K562 (cell line): ENCODE measurements at regions not wholly inside any gene's neighbourhood (a gene's known extent, or its start where the extent isn't known, plus 50 kb on each side); places are given as distances from the start of the nearest gene placed in this dataset.

Experiments used
- ATAC-seq: fragments of 200-7000 bp; cut with Tn5 transposase; 3 replicates; pipeline ENCODE4 v1.9.1; 2020; ENCODE audit warnings: moderate library complexity
- BruUV-seq: library from RNA; stranded (reverse); fragments of 400-500 nt; replicated peaks from 2 replicates; lab custom pipeline; 2021; lab: Mats Ljungman, UMichigan
- CTCF ChIA-PET: fragments of 300-600 bp; formaldehyde crosslinking; extraction: SDS; loops from one replicate; lab custom pipeline; 2021; ENCODE audit warnings: low intra/inter-chr PET ratio; lab: Yijun Ruan, JAX
- POLR2A ChIA-PET: fragments of 300-600, 350-650 bp; sonication (Branson Sonifier 250); formaldehyde crosslinking; extraction: SDS; loops from one replicate; lab custom pipeline; 2021; ENCODE audit warnings: antibody characterized with exemption, inconsistent platforms; lab: Yijun Ruan, JAX
- DNase-seq, 4 experiments: peaks; one replicate each; pipeline versions ENCODE4 v3.0.0 to v3.0.0-alpha.2; 2011 to 2018; ENCODE audit warnings: low spot score in 3 of 4, mixed read lengths in 3 of 4; ENCODE audit errors: extremely low read depth in 1 of 4
- FAIRE-seq: peaks from 2 replicates; lab custom pipeline; 2011; peaks lifted over from hg19 to GRCh38; lab: Jason Lieb, UNC
- H2AFZ ChIP-seq: 2 replicates; pipeline ENCODE4 v1.6.0; 2011; ENCODE audit warnings: low read depth, low read length, control low read depth, inconsistent platforms
- H3K27ac ChIP-seq: fragments of 200-600 bp; 3 replicates; pipeline ENCODE4 v1.8.0; 2011; ENCODE audit warnings: low read depth, mild to moderate bottlenecking, control low read depth, inconsistent platforms, low read length, moderate library complexity, mixed read lengths; ENCODE audit errors: extremely low read depth
- H3K27me3 ChIP-seq, 2 experiments: fragments of 300-600 bp in 1 of 2; 2 replicates in 1 of 2; 3 replicates in 1 of 2; pipeline versions ENCODE4 v1.6.0 to v1.8.0; 2011; ENCODE audit warnings: inconsistent platforms in 2 of 2, low read length in 2 of 2, mild to moderate bottlenecking in 1 of 2, mixed read lengths in 1 of 2, moderate library complexity in 1 of 2; ENCODE audit not compliant: control insufficient read depth in 2 of 2, insufficient read depth in 2 of 2
- H3K36me3 ChIP-seq: fragments of 300-600 bp; 3 replicates; pipeline ENCODE4 v1.8.0; 2011; ENCODE audit warnings: mild to moderate bottlenecking, low read length, inconsistent platforms; ENCODE audit not compliant: control insufficient read depth, insufficient read depth
- H3K4me1 ChIP-seq, 2 experiments: fragments of 200-600 bp in 1 of 2; replicated peaks in 1 of 2; 2 replicates in 1 of 2; 3 replicates in 1 of 2; pipeline versions ENCODE4 v1.5.1 to v1.8.0; 2011; ENCODE audit warnings: inconsistent platforms in 2 of 2, low read length in 2 of 2, mild to moderate bottlenecking in 1 of 2, mixed read lengths in 1 of 2, moderate library complexity in 1 of 2; ENCODE audit not compliant: control insufficient read depth in 2 of 2, insufficient read depth in 2 of 2
- H3K4me2 ChIP-seq: 2 replicates; pipeline ENCODE4 v1.6.1; 2011; ENCODE audit warnings: low read length, control low read depth, inconsistent platforms, mixed read lengths; ENCODE audit not compliant: insufficient read depth
- H3K4me3 ChIP-seq: fragments of 200-600 bp; sonication (generic), shearing (Covaris generic); 2 replicates; pipeline ENCODE4 v1.5.1; 2016; ENCODE audit warnings: control low read depth, inconsistent platforms
- H3K79me2 ChIP-seq: fragments of 200-600 bp; 3 replicates; pipeline ENCODE4 v1.8.0; 2011; ENCODE audit warnings: low read length, inconsistent platforms; ENCODE audit not compliant: control insufficient read depth, insufficient read depth
- H3K9ac ChIP-seq, 2 experiments: 2 replicates each; pipeline versions ENCODE4 v1.6.0 to v1.6.1; 2011; ENCODE audit warnings: low read depth in 2 of 2, low read length in 2 of 2, control low read depth in 1 of 2, inconsistent platforms in 1 of 2, mild to moderate bottlenecking in 1 of 2, mixed read lengths in 1 of 2; ENCODE audit not compliant: insufficient read depth in 1 of 2
- H3K9me1 ChIP-seq: one replicate; pipeline ENCODE4 v1.6.0; 2011; ENCODE audit warnings: inconsistent platforms, mild to moderate bottlenecking, low read length, moderate library complexity; ENCODE audit not compliant: control insufficient read depth, insufficient read depth
- H3K9me3 ChIP-seq: replicated peaks from 2 replicates; pipeline ENCODE4 v1.5.1; 2011; ENCODE audit warnings: low read depth, low read length, inconsistent platforms; ENCODE audit not compliant: control insufficient read depth, insufficient read depth
- H4K20me1 ChIP-seq: replicated peaks from 2 replicates; pipeline ENCODE4 v1.6.1; 2011; ENCODE audit warnings: low read length, inconsistent platforms, mixed read lengths; ENCODE audit not compliant: control insufficient read depth, insufficient read depth
- ARID1B ChIP-seq: fragments of 450-650 bp; IDR thresholded peaks from 2 replicates; pipeline ENCODE4 v1.6.1; 2016; ENCODE audit warnings: antibody characterized with exemption, mild to moderate bottlenecking, inconsistent platforms
- CXXC5 ChIP-seq: fragments of 250-450 bp; sonication (Bioruptor Pico); IDR thresholded peaks from 2 replicates; pipeline ENCODE4 v1.8.0; 2022; ENCODE audit warnings: inconsistent platforms, mild to moderate bottlenecking, moderate library complexity
- HIVEP1 ChIP-seq: fragments of 250-450 bp; sonication (Bioruptor Pico); IDR thresholded peaks from 2 replicates; pipeline ENCODE4 v1.4.0; 2020; ENCODE audit warnings: mild to moderate bottlenecking
- PHF8 ChIP-seq: fragments of 200-600 bp; sonication (generic); IDR thresholded peaks from 2 replicates; pipeline ENCODE4 v1.6.1; 2012; ENCODE audit warnings: mixed run types, mild to moderate bottlenecking, inconsistent platforms, low read length, moderate library complexity, borderline replicate concordance
- RBFOX2 ChIP-seq: fragments of 200-400 bp; formaldehyde crosslinking; IDR thresholded peaks from 2 replicates; pipeline ENCODE4 v1.6.1; 2017; ENCODE audit warnings: low read depth, mild to moderate bottlenecking, low read length, moderate library complexity
- RBM17 ChIP-seq: fragments of 200-400 bp; formaldehyde crosslinking; IDR thresholded peaks from 2 replicates; pipeline ENCODE4 v1.6.1; 2017; ENCODE audit warnings: low read depth, mild to moderate bottlenecking, low read length, borderline replicate concordance
- ZNF586 ChIP-seq: fragments of 450-650 bp; formaldehyde crosslinking; conservative IDR thresholded peaks from 2 replicates; pipeline ENCODE4 v1.4.0; 2020; ENCODE audit warnings: mild to moderate bottlenecking, moderate library complexity
- WGBS: fragments of 100-300 bp; shearing (Covaris generic); methylation state at CpG from one replicate; pipeline ENCODE4 v1.1.6; 2016; ENCODE audit warnings: low coverage, mixed read lengths; ENCODE audit not compliant: insufficient coverage; ENCODE audit errors: missing lambda C conversion rate; 5-methylcytosine and 5-hydroxymethylcytosine counted together
- in situ Hi-C: fragments of 300-500 bp; cut with MboI; formaldehyde crosslinking; loops from 4 replicates; pipeline ENCODE4 v1.15.0; 2018; ENCODE audit warnings: inconsistent platforms, mixed read lengths
- intact Hi-C: fragments of 100-400 bp; cut with micrococcal nuclease; formaldehyde crosslinking; loops from 2 replicates; pipeline ENCODE4 v1.14.2; 2022
- TF ChIP-seq, protein P1 (sequence below), 2 experiments: IDR thresholded peaks; 2 replicates each; pipeline ENCODE4 v1.6.1; 2012; ENCODE audit warnings: improper control_type of control experiment in 2 of 2, low read depth in 2 of 2, low read length in 2 of 2, borderline replicate concordance in 1 of 2
- TF ChIP-seq, protein P2 (sequence below), 2 experiments: fragments of 450-650 bp in 1 of 2; sonication (generic) in 1 of 2; formaldehyde crosslinking; conservative IDR thresholded peaks; 2 replicates each; pipeline versions ENCODE4 v1.4.0 to v1.8.1; 2020 to 2022; ENCODE audit warnings: mild to moderate bottlenecking in 1 of 2, missing genetic modification reagents in 1 of 2
- TF ChIP-seq, protein P3 (sequence below): IDR thresholded peaks from 3 replicates; pipeline ENCODE4 v1.6.1; 2011; ENCODE audit warnings: borderline replicate concordance, mild to moderate bottlenecking, moderate library complexity; ENCODE audit not compliant: insufficient read length; ENCODE audit errors: extremely low read depth
- TF ChIP-seq, protein P4 (sequence below): sonication (generic); formaldehyde crosslinking; IDR thresholded peaks from 2 replicates; pipeline ENCODE4 v1.8.0; 2022; ENCODE audit warnings: missing genetic modification reagents, mild to moderate bottlenecking, borderline replicate concordance
- TF ChIP-seq, protein P5 (sequence below): fragments of 450-650 bp; formaldehyde crosslinking; conservative IDR thresholded peaks from 2 replicates; pipeline ENCODE4 v1.4.0; 2022; ENCODE audit warnings: mild to moderate bottlenecking, missing genetic modification characterization

DNA sequence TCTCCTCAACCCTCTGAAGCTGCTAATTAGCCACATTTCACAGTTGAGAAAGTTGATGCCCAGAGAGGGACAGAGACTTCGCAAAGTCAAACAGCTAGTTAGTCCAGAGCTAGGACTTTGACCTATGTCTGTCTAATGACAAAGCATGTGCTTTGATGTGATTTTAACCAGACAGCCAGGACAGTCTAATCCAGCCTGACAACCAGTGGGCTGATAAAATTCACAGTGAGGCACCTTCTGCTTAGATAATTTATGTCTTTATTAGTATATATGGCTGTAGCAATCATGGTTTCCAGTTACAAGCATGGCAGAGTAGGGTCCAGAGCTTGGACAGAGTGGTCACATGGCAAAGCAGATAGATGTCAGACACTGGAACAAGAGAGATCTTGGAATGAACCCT, 133.6 kb upstream of the C1QTNF7 start:
- in situ Hi-C loops (no loop called here), intact Hi-C loops (no loop called here)
- ATAC-seq (no peak), FAIRE-seq (no peak), DNase-seq (no peak)
- H3K27me3 ChIP-seq, result no peaks in the 10 kb centered on the region
- no peak overlapping the region for H3K9ac ChIP-seq
- no TSS peak for BruUV-seq
- WGBS, result 0% methylated on average over 1 of the region's 1 CpG
- ChIA-PET CTCF (no interaction called here), POLR2A (no interaction called here)
- H2AFZ ChIP-seq, result no peak overlapping the region
- H3K79me2 ChIP-seq, result no peaks in the 10 kb centered on the region
- no peak overlapping the region for H3K27ac ChIP-seq
- no peak overlapping the region for H3K4me2 ChIP-seq
- no peaks in the 10 kb centered on the region for H3K4me1 ChIP-seq
- H4K20me1 ChIP-seq, result no peaks in the 10 kb centered on the region
- H3K9me3 ChIP-seq, result no peaks in the 10 kb centered on the region
- H3K36me3 ChIP-seq, result no peaks in the 10 kb centered on the region
- no peak overlapping the region for H3K4me3 ChIP-seq
- H3K9me1 ChIP-seq, result no peaks in the 10 kb centered on the region
- TF ChIP-seq, protein P1, sequence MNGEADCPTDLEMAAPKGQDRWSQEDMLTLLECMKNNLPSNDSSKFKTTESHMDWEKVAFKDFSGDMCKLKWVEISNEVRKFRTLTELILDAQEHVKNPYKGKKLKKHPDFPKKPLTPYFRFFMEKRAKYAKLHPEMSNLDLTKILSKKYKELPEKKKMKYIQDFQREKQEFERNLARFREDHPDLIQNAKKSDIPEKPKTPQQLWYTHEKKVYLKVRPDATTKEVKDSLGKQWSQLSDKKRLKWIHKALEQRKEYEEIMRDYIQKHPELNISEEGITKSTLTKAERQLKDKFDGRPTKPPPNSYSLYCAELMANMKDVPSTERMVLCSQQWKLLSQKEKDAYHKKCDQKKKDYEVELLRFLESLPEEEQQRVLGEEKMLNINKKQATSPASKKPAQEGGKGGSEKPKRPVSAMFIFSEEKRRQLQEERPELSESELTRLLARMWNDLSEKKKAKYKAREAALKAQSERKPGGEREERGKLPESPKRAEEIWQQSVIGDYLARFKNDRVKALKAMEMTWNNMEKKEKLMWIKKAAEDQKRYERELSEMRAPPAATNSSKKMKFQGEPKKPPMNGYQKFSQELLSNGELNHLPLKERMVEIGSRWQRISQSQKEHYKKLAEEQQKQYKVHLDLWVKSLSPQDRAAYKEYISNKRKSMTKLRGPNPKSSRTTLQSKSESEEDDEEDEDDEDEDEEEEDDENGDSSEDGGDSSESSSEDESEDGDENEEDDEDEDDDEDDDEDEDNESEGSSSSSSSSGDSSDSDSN (IDR thresholded peaks at IDR 0.05; ENCODE audit: borderline replicate concordance in 1 of 2, low read depth in 2 of 2, low read length in 2 of 2), result no peak
- TF ChIP-seq, protein P2, sequence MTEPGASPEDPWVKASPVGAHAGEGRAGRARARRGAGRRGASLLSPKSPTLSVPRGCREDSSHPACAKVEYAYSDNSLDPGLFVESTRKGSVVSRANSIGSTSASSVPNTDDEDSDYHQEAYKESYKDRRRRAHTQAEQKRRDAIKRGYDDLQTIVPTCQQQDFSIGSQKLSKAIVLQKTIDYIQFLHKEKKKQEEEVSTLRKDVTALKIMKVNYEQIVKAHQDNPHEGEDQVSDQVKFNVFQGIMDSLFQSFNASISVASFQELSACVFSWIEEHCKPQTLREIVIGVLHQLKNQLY (CRISPR knock-in tag; conservative IDR thresholded peaks at IDR 0.05), result no peak
- no peak for TF ChIP-seq RBM17
- TF ChIP-seq HIVEP1 (CRISPR knock-in tag), result no peak
- TF ChIP-seq ARID1B, result no peak
- TF ChIP-seq, protein P3, sequence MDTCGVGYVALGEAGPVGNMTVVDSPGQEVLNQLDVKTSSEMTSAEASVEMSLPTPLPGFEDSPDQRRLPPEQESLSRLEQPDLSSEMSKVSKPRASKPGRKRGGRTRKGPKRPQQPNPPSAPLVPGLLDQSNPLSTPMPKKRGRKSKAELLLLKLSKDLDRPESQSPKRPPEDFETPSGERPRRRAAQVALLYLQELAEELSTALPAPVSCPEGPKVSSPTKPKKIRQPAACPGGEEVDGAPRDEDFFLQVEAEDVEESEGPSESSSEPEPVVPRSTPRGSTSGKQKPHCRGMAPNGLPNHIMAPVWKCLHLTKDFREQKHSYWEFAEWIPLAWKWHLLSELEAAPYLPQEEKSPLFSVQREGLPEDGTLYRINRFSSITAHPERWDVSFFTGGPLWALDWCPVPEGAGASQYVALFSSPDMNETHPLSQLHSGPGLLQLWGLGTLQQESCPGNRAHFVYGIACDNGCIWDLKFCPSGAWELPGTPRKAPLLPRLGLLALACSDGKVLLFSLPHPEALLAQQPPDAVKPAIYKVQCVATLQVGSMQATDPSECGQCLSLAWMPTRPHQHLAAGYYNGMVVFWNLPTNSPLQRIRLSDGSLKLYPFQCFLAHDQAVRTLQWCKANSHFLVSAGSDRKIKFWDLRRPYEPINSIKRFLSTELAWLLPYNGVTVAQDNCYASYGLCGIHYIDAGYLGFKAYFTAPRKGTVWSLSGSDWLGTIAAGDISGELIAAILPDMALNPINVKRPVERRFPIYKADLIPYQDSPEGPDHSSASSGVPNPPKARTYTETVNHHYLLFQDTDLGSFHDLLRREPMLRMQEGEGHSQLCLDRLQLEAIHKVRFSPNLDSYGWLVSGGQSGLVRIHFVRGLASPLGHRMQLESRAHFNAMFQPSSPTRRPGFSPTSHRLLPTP, result no peak
- no peak for TF ChIP-seq PHF8
- no peak for TF ChIP-seq CXXC5 (CRISPR knock-in tag)
- TF ChIP-seq, protein P4, sequence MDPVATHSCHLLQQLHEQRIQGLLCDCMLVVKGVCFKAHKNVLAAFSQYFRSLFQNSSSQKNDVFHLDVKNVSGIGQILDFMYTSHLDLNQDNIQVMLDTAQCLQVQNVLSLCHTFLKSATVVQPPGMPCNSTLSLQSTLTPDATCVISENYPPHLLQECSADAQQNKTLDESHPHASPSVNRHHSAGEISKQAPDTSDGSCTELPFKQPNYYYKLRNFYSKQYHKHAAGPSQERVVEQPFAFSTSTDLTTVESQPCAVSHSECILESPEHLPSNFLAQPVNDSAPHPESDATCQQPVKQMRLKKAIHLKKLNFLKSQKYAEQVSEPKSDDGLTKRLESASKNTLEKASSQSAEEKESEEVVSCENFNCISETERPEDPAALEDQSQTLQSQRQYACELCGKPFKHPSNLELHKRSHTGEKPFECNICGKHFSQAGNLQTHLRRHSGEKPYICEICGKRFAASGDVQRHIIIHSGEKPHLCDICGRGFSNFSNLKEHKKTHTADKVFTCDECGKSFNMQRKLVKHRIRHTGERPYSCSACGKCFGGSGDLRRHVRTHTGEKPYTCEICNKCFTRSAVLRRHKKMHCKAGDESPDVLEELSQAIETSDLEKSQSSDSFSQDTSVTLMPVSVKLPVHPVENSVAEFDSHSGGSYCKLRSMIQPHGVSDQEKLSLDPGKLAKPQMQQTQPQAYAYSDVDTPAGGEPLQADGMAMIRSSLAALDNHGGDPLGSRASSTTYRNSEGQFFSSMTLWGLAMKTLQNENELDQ, result no peak
- TF ChIP-seq RBFOX2, result no peak
- TF ChIP-seq, protein P5, sequence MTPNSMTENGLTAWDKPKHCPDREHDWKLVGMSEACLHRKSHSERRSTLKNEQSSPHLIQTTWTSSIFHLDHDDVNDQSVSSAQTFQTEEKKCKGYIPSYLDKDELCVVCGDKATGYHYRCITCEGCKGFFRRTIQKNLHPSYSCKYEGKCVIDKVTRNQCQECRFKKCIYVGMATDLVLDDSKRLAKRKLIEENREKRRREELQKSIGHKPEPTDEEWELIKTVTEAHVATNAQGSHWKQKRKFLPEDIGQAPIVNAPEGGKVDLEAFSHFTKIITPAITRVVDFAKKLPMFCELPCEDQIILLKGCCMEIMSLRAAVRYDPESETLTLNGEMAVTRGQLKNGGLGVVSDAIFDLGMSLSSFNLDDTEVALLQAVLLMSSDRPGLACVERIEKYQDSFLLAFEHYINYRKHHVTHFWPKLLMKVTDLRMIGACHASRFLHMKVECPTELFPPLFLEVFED (CRISPR knock-in tag), result no peak
- no peak for TF ChIP-seq ZNF586
